Mesothelial cell of epicardium (in vitro differentiated cells): ENCODE measurements at regions not wholly inside any gene's neighbourhood (a gene's known extent, or its start where the extent isn't known, plus 50 kb on each side); places are given as distances from the start of the nearest gene placed in this dataset.

Experiments used
- DNase-seq, 2 experiments: peaks; one replicate each; pipeline ENCODE4 v3.0.0; 2021; ENCODE audit warnings: low spot score in 2 of 2; ENCODE audit not compliant: unreplicated experiment in 2 of 2
- H3K27ac Mint-ChIP-seq: 2 replicates; pipeline ENCODE4 v1.8.0; 2021; ENCODE audit warnings: mixed read lengths
- H3K27me3 Mint-ChIP-seq: 2 replicates; pipeline ENCODE4 v1.8.0; 2021; ENCODE audit warnings: low read depth, mixed read lengths
- H3K36me3 Mint-ChIP-seq: 2 replicates; pipeline ENCODE4 v1.8.0; 2021; ENCODE audit warnings: mixed read lengths
- H3K4me1 Mint-ChIP-seq: 2 replicates; pipeline ENCODE4 v1.8.0; 2021; ENCODE audit warnings: mixed read lengths
- H3K4me3 Mint-ChIP-seq: 2 replicates; pipeline ENCODE4 v1.8.0; 2021; ENCODE audit warnings: mild to moderate bottlenecking, moderate library complexity, mixed read lengths
- H3K9me3 Mint-ChIP-seq: 2 replicates; pipeline ENCODE4 v1.8.0; 2021; ENCODE audit warnings: mixed read lengths
- CTCF ChIP-seq: fragments of 200-600 bp; sonication (generic); IDR thresholded peaks from one replicate; pipeline ENCODE4 v1.5.0; 2021; ENCODE audit warnings: antibody characterized with exemption; ENCODE audit not compliant: unreplicated experiment

- no peak overlapping the region for H3K4me3 Mint-ChIP-seq
Measured at GRCh38 chr15:93257920-93258319, 168.9 kb upstream of the RGMA start.

GRCh38 chr15:93253681-93254080, 164.7 kb upstream of the RGMA start:
- DNase-seq: no peak
- H3K9me3 Mint-ChIP-seq: no peaks in the 10 kb centered on the region
- H3K27me3 Mint-ChIP-seq: peaks cover 38% of the 10 kb centered on the region
- H3K27ac Mint-ChIP-seq: no peak overlapping the region
- no peaks in the 10 kb centered on the region for H3K36me3 Mint-ChIP-seq
- TF ChIP-seq CTCF: no peak
- H3K4me1 Mint-ChIP-seq: no peaks in the 10 kb centered on the region
- H3K4me3 Mint-ChIP-seq: no peak overlapping the region

More at GRCh38 chr15:93257920-93258319, 168.9 kb upstream of the RGMA start:
- H3K4me1 Mint-ChIP-seq: no peaks in the 10 kb centered on the region
- peaks cover 26% of the 10 kb centered on the region for H3K27me3 Mint-ChIP-seq
- H3K27ac Mint-ChIP-seq: no peak overlapping the region
- no peaks in the 10 kb centered on the region for H3K36me3 Mint-ChIP-seq
- no peak for TF ChIP-seq CTCF
- no peak for DNase-seq
- H3K9me3 Mint-ChIP-seq: no peaks in the 10 kb centered on the region

GRCh38 chr15:93252780-93253179, 163.8 kb upstream of the RGMA start:
- DNase-seq: no peak
- TF ChIP-seq CTCF: no peak
- H3K4me1 Mint-ChIP-seq: no peaks in the 10 kb centered on the region
- peaks cover 43% of the 10 kb centered on the region for H3K27me3 Mint-ChIP-seq
- no peaks in the 10 kb centered on the region for H3K9me3 Mint-ChIP-seq
- no peak overlapping the region for H3K27ac Mint-ChIP-seq
- H3K4me3 Mint-ChIP-seq: no peak overlapping the region
- H3K36me3 Mint-ChIP-seq: no peaks in the 10 kb centered on the region

- H3K27me3 Mint-ChIP-seq: peaks cover 62% of the 10 kb centered on the region
- H3K27ac Mint-ChIP-seq: no peak overlapping the region
- no peak overlapping the region for H3K4me3 Mint-ChIP-seq
- peaks cover 2% of the 10 kb centered on the region for H3K4me1 Mint-ChIP-seq
- no peaks in the 10 kb centered on the region for H3K9me3 Mint-ChIP-seq
- H3K36me3 Mint-ChIP-seq: no peaks in the 10 kb centered on the region
- TF ChIP-seq CTCF: no peak
- no peak for DNase-seq
Measured at GRCh38 chr15:93250950-93251349, 161.9 kb upstream of the RGMA start.

- peaks cover 68% of the 10 kb centered on the region for H3K27me3 Mint-ChIP-seq
- no peak overlapping the region for H3K27ac Mint-ChIP-seq
- H3K4me3 Mint-ChIP-seq: no peak overlapping the region
- DNase-seq: no peak
- H3K9me3 Mint-ChIP-seq: no peaks in the 10 kb centered on the region
- no peak for TF ChIP-seq CTCF
- H3K36me3 Mint-ChIP-seq: no peaks in the 10 kb centered on the region
- peaks cover 2% of the 10 kb centered on the region for H3K4me1 Mint-ChIP-seq
Measured at GRCh38 chr15:93250209-93250608, 161.2 kb upstream of the RGMA start.

- no peak for TF ChIP-seq CTCF
- no peak overlapping the region for H3K27ac Mint-ChIP-seq
- no peaks in the 10 kb centered on the region for H3K36me3 Mint-ChIP-seq
- no peak for DNase-seq
- H3K4me3 Mint-ChIP-seq: no peak overlapping the region
- H3K9me3 Mint-ChIP-seq: no peaks in the 10 kb centered on the region
- H3K4me1 Mint-ChIP-seq: peaks cover 2% of the 10 kb centered on the region
- peaks cover 70% of the 10 kb centered on the region for H3K27me3 Mint-ChIP-seq
Measured at GRCh38 chr15:93249623-93250022, 160.6 kb upstream of the RGMA start.
